ENCODE measurements at regions not wholly inside any gene's neighbourhood (a gene's known extent, or its start where the extent isn't known, plus 50 kb on each side); places are given as distances from the start of the nearest gene placed in this dataset.
A peak's percentile ranks its signal among the peaks of the same experiment; 100 is the strongest.

DNA sequence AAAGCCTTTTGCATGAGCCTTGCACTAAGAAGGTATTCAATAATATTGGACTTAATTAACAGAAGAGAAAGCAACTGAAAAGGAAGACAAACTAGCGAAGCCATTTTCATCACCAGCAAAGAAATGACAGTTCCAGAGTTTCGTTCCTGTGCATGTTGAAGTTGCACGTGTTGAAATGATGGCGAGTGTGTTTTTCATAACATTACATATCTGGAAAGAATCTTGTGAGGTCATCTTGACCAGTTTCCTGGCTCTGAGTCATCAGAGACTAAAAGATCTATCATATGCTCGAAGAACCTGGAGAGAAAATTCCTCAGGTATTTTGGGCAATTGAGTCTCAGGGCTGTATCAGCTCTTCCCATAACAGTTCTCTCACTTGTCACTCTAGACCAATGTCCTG lies 106.2 kb upstream of the MAML3 start:
- no peak for DNase-seq
- no peak for TF ChIP-seq GATA1 (IDR thresholded peaks at IDR 0.05; ENCODE audit: low read depth, low read length)
- no peak for TF ChIP-seq POLR2A (IDR thresholded peaks at IDR 0.05; ENCODE audit: low read length)

- TF ChIP-seq GATA1 (IDR thresholded peaks at IDR 0.05; ENCODE audit: low read depth, low read length) (no peak), POLR2A (IDR thresholded peaks at IDR 0.05; ENCODE audit: low read length) (no peak)
- DNase-seq, result no peak
Measured at GRCh38 chr4:140258476-140258875, 104.5 kb upstream of the MAML3 start.

- DNase-seq, result no peak
- TF ChIP-seq POLR2A (IDR thresholded peaks at IDR 0.05; ENCODE audit: low read length), result no peak
- TF ChIP-seq GATA1 (IDR thresholded peaks at IDR 0.05; ENCODE audit: low read depth, low read length), result no peak
Measured at GRCh38 chr4:140257461-140258305, 103.7 kb upstream of the MAML3 start.

DNA sequence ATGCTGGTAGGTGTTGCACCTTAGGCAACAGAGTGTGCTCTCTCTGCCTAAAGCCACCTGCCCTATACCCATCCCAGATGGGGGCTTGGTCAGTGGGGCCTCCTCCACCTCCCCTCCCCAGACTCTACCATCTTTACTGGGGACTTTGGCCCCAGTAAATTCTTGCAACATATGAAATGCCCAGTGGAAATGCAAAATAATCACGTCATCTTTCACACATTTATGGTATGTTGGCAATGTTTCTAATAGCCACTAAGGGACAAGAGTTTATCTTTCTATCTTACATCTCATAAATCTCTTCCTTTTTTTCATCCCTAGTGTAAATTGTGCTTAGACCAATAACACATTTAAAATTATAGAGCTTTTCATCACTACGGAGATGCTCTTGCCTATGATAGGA lies 103.0 kb upstream of the MAML3 start:
- DNase-seq, result no peak
- no peak for TF ChIP-seq POLR2A (IDR thresholded peaks at IDR 0.05; ENCODE audit: low read length)
- TF ChIP-seq GATA1 (IDR thresholded peaks at IDR 0.05; ENCODE audit: low read depth, low read length), result no peak

GRCh38 chr4:140256335-140256734 lies 102.4 kb upstream of the MAML3 start:
- TF ChIP-seq GATA1 (IDR thresholded peaks at IDR 0.05; ENCODE audit: low read depth, low read length) (no peak), POLR2A (IDR thresholded peaks at IDR 0.05; ENCODE audit: low read length) (no peak)
- DNase-seq, result peak in 1 of 2 experiments; percentile 13

DNA sequence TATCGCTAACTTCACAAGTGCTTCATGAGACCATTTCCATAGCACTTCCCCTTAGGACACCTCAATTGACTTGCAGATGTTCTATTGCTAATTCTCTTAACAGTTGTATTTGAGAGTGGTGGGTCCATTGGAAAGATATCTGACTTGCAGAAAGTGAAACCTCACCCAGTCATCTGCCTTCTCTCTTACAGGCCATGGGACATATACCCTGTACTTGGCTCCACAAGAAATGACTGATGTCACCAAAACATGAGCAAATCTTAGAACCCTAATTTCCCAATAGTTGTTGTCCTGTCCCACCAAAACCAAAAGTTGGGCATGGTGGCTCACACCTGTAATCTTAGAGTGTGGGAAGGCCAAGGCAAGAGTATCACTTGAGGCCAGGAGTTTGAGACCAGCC lies 101.9 kb upstream of the MAML3 start:
- TF ChIP-seq GATA1 (IDR thresholded peaks at IDR 0.05; ENCODE audit: low read depth, low read length), result no peak
- TF ChIP-seq POLR2A (IDR thresholded peaks at IDR 0.05; ENCODE audit: low read length), result no peak
- DNase-seq, result peak in 1 of 2 experiments; percentile 12

GRCh38 chr4:140255467-140255866 lies 101.5 kb upstream of the MAML3 start:
- no peak for DNase-seq
- TF ChIP-seq POLR2A (IDR thresholded peaks at IDR 0.05; ENCODE audit: low read length) (no peak), GATA1 (IDR thresholded peaks at IDR 0.05; ENCODE audit: low read depth, low read length) (no peak)

DNA sequence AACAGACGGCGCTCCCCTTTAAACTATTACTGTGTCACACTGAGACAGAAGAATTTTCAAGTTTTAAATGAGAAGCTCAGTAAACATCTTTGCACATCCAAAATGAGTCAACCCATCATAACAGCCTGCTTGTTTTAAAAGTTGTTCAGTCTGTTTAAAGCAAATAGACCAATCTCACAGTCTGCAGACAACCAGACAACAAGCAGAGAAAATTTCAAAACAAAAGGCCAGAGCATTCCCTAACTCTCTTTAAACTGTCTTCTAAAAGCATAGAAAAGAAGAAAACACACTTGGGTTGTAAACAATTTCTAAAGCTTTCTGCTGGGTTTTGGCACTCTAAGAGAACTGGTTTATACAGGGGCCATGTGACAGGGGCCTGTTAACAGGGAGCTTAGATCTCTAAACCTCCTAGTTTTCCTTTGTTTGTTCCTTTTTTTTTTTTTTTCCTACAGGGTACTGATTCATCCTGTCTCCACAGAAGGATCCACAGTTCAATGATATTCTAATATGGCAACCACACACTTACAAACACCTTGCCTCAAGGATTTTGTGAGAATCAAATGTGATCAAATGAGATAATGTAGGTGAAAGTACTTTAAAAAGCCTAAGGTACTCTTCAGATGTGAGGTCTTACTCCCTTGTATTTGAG lies 100.8 kb upstream of the MAML3 start:
- no peak for DNase-seq
- TF ChIP-seq GATA1 (IDR thresholded peaks at IDR 0.05; ENCODE audit: low read depth, low read length), result no peak
- TF ChIP-seq POLR2A (IDR thresholded peaks at IDR 0.05; ENCODE audit: low read length), result no peak

DNA sequence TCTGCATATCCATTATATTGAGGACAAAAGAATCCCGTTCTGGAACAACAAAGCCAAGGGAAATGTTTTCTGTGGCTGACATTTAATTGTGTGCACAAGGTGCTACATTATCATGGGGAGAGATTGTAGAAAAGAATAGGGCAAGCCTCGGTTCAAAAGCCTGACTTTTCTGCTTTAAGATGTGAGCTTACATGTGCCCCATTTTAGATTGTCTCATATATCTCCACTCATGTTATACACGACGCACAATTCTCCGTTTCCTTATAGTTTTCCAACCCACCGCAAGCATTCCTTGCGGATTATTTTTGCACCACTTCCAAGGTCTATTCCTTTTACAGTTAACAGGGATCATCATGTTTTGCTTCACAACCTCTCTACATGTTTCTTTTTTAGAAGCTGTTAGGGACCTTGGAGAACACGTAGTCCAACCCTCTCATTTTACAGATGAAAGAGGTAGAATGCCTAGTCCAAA lies 99.6 kb upstream of the MAML3 start:
- DNase-seq, result no peak
- TF ChIP-seq GATA1 (IDR thresholded peaks at IDR 0.05; ENCODE audit: low read depth, low read length) (no peak), POLR2A (IDR thresholded peaks at IDR 0.05; ENCODE audit: low read length) (no peak)

GRCh38 chr4:140252742-140253555 lies 99.0 kb upstream of the MAML3 start:
- TF ChIP-seq POLR2A (IDR thresholded peaks at IDR 0.05; ENCODE audit: low read length) (no peak), GATA1 (IDR thresholded peaks at IDR 0.05; ENCODE audit: low read depth, low read length) (no peak)
- peak; percentile 43 to 68 for DNase-seq

DNA sequence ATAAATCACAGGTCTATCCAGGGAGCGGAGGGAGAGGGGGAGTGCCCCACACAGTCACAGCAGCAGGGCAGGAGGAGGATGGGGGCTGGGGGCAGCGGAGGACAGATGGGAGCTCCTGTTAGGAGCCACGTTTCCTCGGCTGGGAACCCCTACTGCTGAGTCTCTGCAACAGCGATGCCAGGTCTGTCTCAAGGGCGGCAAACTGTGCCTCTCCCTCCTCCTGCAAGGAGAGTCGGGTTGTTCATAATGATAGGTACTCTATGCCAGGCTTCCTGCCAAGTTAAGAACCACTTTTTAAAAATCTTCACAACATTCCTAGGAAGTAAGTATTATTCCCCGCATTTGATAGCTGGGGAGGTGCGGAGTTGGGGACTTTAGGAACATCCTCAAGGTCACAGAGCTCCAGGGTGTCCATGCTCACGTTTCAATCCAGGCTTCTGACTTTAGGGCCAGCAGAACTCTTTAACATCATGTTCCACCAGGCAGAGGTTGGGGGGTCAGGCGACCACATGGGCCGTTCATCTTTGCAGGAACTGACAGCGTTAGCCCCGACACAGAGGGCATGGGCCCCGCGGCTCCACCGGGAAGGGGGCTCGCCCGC lies 98.3 kb upstream of the MAML3 start:
- TF ChIP-seq GATA1 (IDR thresholded peaks at IDR 0.05; ENCODE audit: low read depth, low read length) (no peak), POLR2A (IDR thresholded peaks at IDR 0.05; ENCODE audit: low read length) (no peak)
- no peak for DNase-seq

DNA sequence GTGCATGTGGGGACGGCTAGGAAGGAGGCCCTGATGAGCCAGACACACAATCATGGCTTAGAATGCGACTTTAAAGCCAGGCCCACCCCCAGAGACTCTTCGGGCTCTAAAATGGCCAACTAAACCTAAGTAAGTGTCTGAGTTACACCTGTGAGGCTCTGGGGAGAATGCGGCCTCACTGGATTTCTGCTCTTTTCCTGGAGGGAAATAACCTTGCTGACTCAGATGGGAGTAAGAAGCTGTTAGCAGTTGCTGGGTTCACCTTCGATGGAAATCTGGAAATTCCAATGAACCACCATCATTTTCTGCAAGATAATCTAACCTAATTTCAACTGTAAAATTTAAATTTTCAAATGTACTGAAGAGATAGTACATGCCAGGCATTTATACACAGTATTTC lies 97.6 kb upstream of the MAML3 start:
- TF ChIP-seq POLR2A (IDR thresholded peaks at IDR 0.05; ENCODE audit: low read length) (no peak), GATA1 (IDR thresholded peaks at IDR 0.05; ENCODE audit: low read depth, low read length) (no peak)
- DNase-seq, result no peak

DNA sequence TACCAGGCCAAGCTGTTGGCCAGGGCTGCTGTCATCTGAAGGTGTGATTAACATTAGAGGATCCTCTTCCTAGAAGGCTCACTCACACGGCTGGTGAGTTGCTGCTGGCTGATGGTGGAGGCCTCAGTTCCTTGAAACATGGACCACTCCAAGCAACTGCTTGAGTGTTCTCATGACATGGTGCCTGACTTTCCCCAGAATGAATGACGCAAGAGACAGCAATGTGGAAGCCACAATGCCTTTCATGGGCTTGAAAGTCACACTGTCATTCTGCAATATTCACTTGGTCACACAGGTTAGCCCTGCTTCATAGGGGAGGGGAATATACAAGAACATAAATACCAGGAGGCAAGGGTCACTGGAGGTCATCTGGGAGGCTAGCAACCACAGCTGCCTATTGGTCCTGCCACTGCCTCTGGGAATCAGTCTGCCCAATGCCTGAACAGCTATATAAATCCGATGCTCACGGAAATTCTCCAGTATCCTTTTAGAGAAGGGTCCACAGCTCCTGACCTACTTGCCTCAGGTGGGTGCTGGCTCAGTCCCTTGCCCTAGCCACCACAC lies 97.1 kb upstream of the MAML3 start:
- TF ChIP-seq GATA1 (IDR thresholded peaks at IDR 0.05; ENCODE audit: low read depth, low read length) (no peak), POLR2A (IDR thresholded peaks at IDR 0.05; ENCODE audit: low read length) (no peak)
- peak; percentile 20 to 64 for DNase-seq

Measured in erythroblast (primary cell).